ENCODE measurements at regions not wholly inside any gene's neighbourhood (a gene's known extent, or its start where the extent isn't known, plus 50 kb on each side); places are given as distances from the start of the nearest gene placed in this dataset.

GRCh38 chr10:46233181-46233580 lies 53.6 kb upstream of the ANTXRL start:
- no peak for DNase-seq (ENCODE audit: low spot score)
- Histone ChIP-seq H3K4me1 (ENCODE audit: insufficient read depth, low read length, poor library complexity, severe bottlenecking) (no peaks in the 10 kb centered on the region), H3K27me3 (replicated peaks; ENCODE audit: insufficient read depth, low read depth, low read length, poor library complexity) (no peaks in the 10 kb centered on the region), H3K9me3 (ENCODE audit: low read depth, low read length, poor library complexity, severe bottlenecking) (no peaks in the 10 kb centered on the region), H3K27ac (ENCODE audit: low read depth, low read length, poor library complexity, severe bottlenecking) (no peak overlapping the region), H3K4me3 (ENCODE audit: low read depth, low read length, poor library complexity, severe bottlenecking) (no peak overlapping the region), H3K36me3 (ENCODE audit: insufficient read depth, low read length, poor library complexity, severe bottlenecking) (no peaks in the 10 kb centered on the region)
- POLR2A ChIA-PET (ENCODE audit: low non-redundant PET), result no interaction called here
- CTCF ChIA-PET, result no interaction called here
- TF ChIP-seq EZH2 (IDR thresholded peaks at IDR 0.05; ENCODE audit: borderline replicate concordance, low read depth, low read length, poor library complexity, severe bottlenecking) (no peak), CTCF (conservative IDR thresholded peaks at IDR 0.05; ENCODE audit: low read depth, low read length) (no peak)
- intact Hi-C loops (cut with micrococcal nuclease; ENCODE audit: unreplicated experiment), result no loop called here
- BruUV-seq (replicated peaks), result no TSS peak

GRCh38 chr10:46234026-46234425 lies 52.8 kb upstream of the ANTXRL start:
- CTCF ChIA-PET, result no interaction called here
- no TSS peak for BruUV-seq (replicated peaks)
- intact Hi-C loops (cut with micrococcal nuclease; ENCODE audit: unreplicated experiment), result no loop called here

DNA sequence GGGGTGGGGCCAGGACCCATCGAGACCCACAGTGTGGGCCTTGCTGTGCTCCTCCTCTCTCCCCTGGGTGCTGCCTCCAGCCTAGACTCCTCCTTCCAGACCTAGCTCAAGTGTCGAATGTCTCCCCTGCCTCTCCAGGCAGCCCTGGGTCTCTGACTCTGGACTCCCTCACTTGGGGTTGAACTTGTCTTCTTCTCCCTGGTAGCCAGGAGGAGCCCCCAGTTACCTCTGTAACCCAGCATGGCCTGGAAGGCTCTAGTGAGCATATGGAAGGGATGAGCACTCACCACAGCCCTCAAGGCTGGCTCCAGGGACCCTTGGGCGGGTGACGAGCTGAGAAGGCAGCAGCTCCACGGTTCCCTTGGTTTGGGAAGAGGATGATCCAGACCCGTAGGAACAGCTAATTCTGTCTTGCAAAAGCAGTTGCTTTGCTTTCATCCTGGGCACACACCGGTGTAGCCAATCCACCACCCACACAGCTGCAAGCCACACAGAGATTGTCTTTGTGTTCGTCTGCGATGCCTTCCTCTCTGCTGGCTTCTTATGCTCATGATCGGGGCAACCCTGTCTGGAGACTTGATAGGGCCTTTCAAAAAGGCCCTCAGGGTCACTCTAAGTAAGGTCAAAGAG lies 52.3 kb upstream of the ANTXRL start:
- CTCF ChIA-PET, result no interaction called here
- intact Hi-C loops (cut with micrococcal nuclease; ENCODE audit: unreplicated experiment), result no loop called here
- TF ChIP-seq CTCF (conservative IDR thresholded peaks at IDR 0.05; ENCODE audit: low read depth, low read length), result no peak
- TF ChIP-seq EZH2 (IDR thresholded peaks at IDR 0.05; ENCODE audit: borderline replicate concordance, low read depth, low read length, poor library complexity, severe bottlenecking), result no peak

More at GRCh38 chr10:46234026-46234425, 52.8 kb upstream of the ANTXRL start:
- no peak for TF ChIP-seq CTCF (conservative IDR thresholded peaks at IDR 0.05; ENCODE audit: low read depth, low read length)
- Histone ChIP-seq H3K4me3 (ENCODE audit: low read depth, low read length, poor library complexity, severe bottlenecking) (no peak overlapping the region), H3K27me3 (replicated peaks; ENCODE audit: insufficient read depth, low read depth, low read length, poor library complexity) (no peaks in the 10 kb centered on the region), H3K9me3 (ENCODE audit: low read depth, low read length, poor library complexity, severe bottlenecking) (no peaks in the 10 kb centered on the region), H3K36me3 (ENCODE audit: insufficient read depth, low read length, poor library complexity, severe bottlenecking) (no peaks in the 10 kb centered on the region), H3K27ac (ENCODE audit: low read depth, low read length, poor library complexity, severe bottlenecking) (no peak overlapping the region), H3K4me1 (ENCODE audit: insufficient read depth, low read length, poor library complexity, severe bottlenecking) (no peaks in the 10 kb centered on the region)
- no peak for DNase-seq (ENCODE audit: low spot score)
- POLR2A ChIA-PET (ENCODE audit: low non-redundant PET), result no interaction called here

More for the DNA sequence above, 52.3 kb upstream of the ANTXRL start:
- Histone ChIP-seq H3K27me3 (replicated peaks; ENCODE audit: insufficient read depth, low read depth, low read length, poor library complexity) (no peaks in the 10 kb centered on the region), H3K27ac (ENCODE audit: low read depth, low read length, poor library complexity, severe bottlenecking) (no peak overlapping the region), H3K9me3 (ENCODE audit: low read depth, low read length, poor library complexity, severe bottlenecking) (no peaks in the 10 kb centered on the region), H3K4me1 (ENCODE audit: insufficient read depth, low read length, poor library complexity, severe bottlenecking) (no peaks in the 10 kb centered on the region), H3K4me3 (ENCODE audit: low read depth, low read length, poor library complexity, severe bottlenecking) (no peak overlapping the region), H3K36me3 (ENCODE audit: insufficient read depth, low read length, poor library complexity, severe bottlenecking) (no peaks in the 10 kb centered on the region)
- POLR2A ChIA-PET (ENCODE audit: low non-redundant PET), result no interaction called here
- BruUV-seq (replicated peaks), result no TSS peak
- no peak for DNase-seq (ENCODE audit: low spot score)

All from A673 (cell line).